BJ (cell line): ENCODE measurements at regions not wholly inside any gene's neighbourhood (a gene's known extent, or its start where the extent isn't known, plus 50 kb on each side); places are given as distances from the start of the nearest gene placed in this dataset.

ENCODE experiments used
- CTCF ChIA-PET: fragments of 350-600 bp; formaldehyde crosslinking; extraction: SDS; loops from one replicate; lab custom pipeline; 2021; ENCODE audit warnings: antibody characterized with exemption, inconsistent platforms; lab: Yijun Ruan, JAX
- POLR2A ChIA-PET: fragments of 300-600 bp; sonication (Branson Sonifier 250); formaldehyde crosslinking; extraction: SDS; loops from one replicate; lab custom pipeline; 2021; ENCODE audit warnings: antibody characterized with exemption; lab: Charles Lee
- DNase-seq: peaks from one replicate; pipeline ENCODE4 v3.0.0-alpha.2; 2011; ENCODE audit warnings: low read depth
- H3K27me3 ChIP-seq: 2 replicates; pipeline ENCODE4 v1.6.0; 2011; ENCODE audit warnings: low read length; ENCODE audit not compliant: control insufficient read depth, insufficient read depth
- H3K36me3 ChIP-seq: 2 replicates; pipeline ENCODE4 v1.5.1; 2011; ENCODE audit warnings: low read length; ENCODE audit not compliant: control insufficient read depth, insufficient read depth
- H3K4me3 ChIP-seq: 2 replicates; pipeline ENCODE4 v1.5.1; 2011; ENCODE audit warnings: low read depth, mild to moderate bottlenecking, control low read depth, low read length
- TF ChIP-seq, protein P1 (sequence below): IDR thresholded peaks from 2 replicates; pipeline ENCODE4 v1.5.1; 2011; ENCODE audit warnings: low read depth, mild to moderate bottlenecking, control low read depth, inconsistent platforms, low read length, moderate library complexity; ENCODE audit not compliant: insufficient read depth

DNA sequence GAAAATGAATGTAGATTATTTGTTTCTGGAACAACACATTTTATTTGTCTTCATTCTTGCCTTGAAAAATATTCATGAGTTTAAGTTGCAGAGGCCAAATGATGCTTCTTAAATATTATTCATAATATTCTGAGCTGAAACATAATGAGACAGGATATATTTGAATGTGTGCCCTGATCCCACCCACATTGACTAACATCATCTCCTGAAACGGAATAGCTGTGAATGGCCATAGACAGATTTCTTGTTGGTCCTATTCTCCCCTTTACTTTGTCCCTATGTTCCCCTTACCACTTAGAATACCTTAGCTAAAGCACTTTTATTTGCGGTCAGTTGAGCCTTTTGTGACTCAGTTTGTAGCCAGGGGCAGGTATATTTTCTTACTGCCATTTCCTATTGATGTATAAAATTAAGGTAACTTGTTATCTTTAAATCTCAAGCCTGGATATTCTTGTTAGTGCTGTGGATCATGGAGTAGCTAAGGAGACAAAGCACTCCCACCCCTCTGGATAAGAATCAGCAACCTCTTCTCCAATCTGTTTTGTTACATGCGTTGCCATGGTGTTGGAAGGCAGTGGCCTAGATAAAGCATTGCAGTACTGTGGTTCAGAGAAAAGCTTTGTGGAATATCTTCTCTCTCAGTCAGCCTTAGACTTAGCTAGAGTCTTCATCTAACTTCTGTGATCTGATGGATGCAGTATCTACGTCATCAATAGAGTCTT, 478.5 kb upstream of the DEPDC1 start:
- no peak for DNase-seq
- CTCF ChIA-PET, result no interaction called here
- POLR2A ChIA-PET, result no interaction called here

DNA sequence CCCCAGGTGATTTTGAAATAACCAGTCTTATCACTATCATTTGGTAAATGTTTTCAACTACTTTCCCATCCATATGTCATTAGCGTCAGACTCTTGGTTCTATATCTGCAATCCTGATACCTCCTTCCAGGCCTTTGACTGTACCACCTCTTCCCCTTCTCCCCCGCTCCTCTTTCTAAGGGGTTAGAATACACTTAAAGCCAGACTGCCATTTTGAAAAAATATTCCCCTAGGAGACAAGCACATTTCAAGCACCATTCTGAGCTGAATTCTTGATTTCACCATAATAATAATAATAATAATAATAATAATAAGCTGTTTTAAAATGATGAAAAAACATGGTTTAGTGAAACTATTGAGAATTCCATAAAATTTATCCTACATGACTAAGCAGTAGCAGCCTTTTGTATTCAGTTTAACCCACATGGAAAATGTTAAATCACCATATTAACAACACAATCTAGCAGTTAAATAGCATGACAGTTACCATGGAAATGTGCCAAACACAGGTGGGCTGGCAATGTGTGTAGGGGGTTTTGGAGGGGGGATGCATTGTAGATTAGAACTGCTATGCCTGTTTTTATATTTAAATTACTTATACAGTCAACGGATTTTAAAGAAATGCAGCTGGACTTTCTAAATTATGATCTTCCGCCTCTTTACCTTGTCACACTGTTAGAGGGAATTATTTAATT, 480.2 kb upstream of the DEPDC1 start:
- no peaks in the 10 kb centered on the region for H3K36me3 ChIP-seq
- H3K27me3 ChIP-seq, result no peaks in the 10 kb centered on the region
- DNase-seq, result no peak
- CTCF ChIA-PET, result no interaction called here
- POLR2A ChIA-PET, result no interaction called here
- H3K4me3 ChIP-seq, result no peak overlapping the region
- TF ChIP-seq, protein P1, sequence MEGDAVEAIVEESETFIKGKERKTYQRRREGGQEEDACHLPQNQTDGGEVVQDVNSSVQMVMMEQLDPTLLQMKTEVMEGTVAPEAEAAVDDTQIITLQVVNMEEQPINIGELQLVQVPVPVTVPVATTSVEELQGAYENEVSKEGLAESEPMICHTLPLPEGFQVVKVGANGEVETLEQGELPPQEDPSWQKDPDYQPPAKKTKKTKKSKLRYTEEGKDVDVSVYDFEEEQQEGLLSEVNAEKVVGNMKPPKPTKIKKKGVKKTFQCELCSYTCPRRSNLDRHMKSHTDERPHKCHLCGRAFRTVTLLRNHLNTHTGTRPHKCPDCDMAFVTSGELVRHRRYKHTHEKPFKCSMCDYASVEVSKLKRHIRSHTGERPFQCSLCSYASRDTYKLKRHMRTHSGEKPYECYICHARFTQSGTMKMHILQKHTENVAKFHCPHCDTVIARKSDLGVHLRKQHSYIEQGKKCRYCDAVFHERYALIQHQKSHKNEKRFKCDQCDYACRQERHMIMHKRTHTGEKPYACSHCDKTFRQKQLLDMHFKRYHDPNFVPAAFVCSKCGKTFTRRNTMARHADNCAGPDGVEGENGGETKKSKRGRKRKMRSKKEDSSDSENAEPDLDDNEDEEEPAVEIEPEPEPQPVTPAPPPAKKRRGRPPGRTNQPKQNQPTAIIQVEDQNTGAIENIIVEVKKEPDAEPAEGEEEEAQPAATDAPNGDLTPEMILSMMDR, result no peak

More for the DNA sequence above, 478.5 kb upstream of the DEPDC1 start:
- TF ChIP-seq, protein P1, result no peak
- H3K4me3 ChIP-seq, result no peak overlapping the region
- no peaks in the 10 kb centered on the region for H3K27me3 ChIP-seq
- no peaks in the 10 kb centered on the region for H3K36me3 ChIP-seq

DNA sequence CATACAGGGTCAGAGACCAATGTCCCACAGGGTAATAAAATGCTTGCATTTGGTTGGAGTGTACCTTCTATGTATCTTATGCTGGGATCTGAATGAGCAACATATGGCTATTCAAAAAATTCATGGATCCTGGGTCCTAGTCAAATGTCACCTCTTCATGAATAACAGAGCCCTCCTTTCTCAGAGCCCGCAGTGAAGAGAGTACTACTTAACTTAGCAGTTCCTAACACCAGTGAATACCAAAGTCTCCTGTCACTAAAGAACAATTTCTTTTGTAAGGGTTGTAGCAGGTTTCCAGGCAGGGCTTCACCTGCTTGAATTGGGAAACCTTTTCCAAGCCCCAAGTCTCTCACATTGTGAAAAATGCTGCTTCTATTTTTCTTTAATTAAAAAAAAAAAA, 483.0 kb upstream of the DEPDC1 start:
- no peaks in the 10 kb centered on the region for H3K27me3 ChIP-seq
- ChIA-PET CTCF (no interaction called here), POLR2A (no interaction called here)
- H3K4me3 ChIP-seq, result no peak overlapping the region
- TF ChIP-seq, protein P1, result no peak
- DNase-seq, result no peak
- no peaks in the 10 kb centered on the region for H3K36me3 ChIP-seq

DNA sequence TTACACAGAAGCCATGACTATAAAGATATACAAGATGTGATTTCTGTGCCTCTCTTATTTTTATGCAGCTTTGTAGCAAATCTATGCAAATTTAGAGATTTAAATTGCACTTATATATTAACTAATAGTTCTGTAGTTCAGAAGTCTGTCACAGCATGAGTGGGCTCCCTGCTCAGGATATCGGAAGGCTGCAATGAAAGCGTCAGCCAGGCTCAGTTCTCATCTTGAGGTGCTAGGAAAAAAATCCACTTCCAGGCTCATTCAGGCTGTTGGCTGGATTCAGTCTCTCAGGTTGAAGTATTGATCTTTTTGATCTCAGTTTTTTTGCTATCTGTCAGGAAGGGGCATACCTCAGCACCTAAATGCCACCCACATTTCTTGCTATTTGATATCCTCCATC, 487.4 kb upstream of the DEPDC1 start:
- ChIA-PET POLR2A (no interaction called here), CTCF (no interaction called here)
- H3K4me3 ChIP-seq, result no peak overlapping the region
- TF ChIP-seq, protein P1, result no peak
- no peak for DNase-seq
- no peaks in the 10 kb centered on the region for H3K36me3 ChIP-seq
- no peaks in the 10 kb centered on the region for H3K27me3 ChIP-seq

DNA sequence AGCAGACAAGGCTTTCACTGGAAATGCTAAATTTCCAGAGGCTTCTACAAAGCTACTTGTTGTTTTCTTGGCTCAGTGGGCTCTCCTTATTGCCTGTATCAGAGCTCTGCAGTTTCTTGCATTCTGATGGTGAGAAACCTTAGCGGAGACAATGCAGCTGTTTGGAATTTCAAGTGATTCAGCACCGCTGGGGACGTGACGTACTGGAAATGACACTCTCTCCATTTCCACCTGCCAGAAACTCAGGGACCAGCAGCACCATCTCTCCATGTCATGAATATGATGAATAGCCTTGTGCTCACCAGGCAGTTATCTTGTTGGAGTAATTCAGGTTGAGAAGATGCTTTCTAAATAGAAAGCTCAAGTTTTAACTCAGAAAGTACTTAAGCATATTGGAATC, 497.2 kb upstream of the DEPDC1 start:
- TF ChIP-seq, protein P1, result no peak
- H3K36me3 ChIP-seq, result no peaks in the 10 kb centered on the region
- ChIA-PET POLR2A (no interaction called here), CTCF (no interaction called here)
- no peak for DNase-seq
- no peaks in the 10 kb centered on the region for H3K27me3 ChIP-seq
- no peak overlapping the region for H3K4me3 ChIP-seq
